ENCODE measurements at regions not wholly inside any gene's neighbourhood (a gene's known extent, or its start where the extent isn't known, plus 50 kb on each side); places are given as distances from the start of the nearest gene placed in this dataset.
"Not testable (repeated sequence)": the region's sequence is repeated elsewhere in the genome, so short reads cannot be mapped to it uniquely, and the experiment has no call there.

- DNase-seq (ENCODE audit: low spot score) = no peak
These were observed 311.2 kb downstream of the SLITRK5 start for GRCh38 chr13:87982400-87982799.

- DNase-seq (ENCODE audit: low spot score) = no peak
These were observed 315.6 kb downstream of the SLITRK5 start for GRCh38 chr13:87986639-87987250.

- DNase-seq (ENCODE audit: low spot score) = no peak
These were observed 326.9 kb downstream of the SLITRK5 start for GRCh38 chr13:87998081-87998480.

- no peak for DNase-seq (ENCODE audit: low spot score)
These were observed 328.1 kb downstream of the SLITRK5 start for GRCh38 chr13:87999240-87999700.

GRCh38 chr13:87999788-88000187, 328.6 kb downstream of the SLITRK5 start:
- DNase-seq (ENCODE audit: low spot score) = no peak

GRCh38 chr13:88000239-88000638, 329.1 kb downstream of the SLITRK5 start:
- no peak for DNase-seq (ENCODE audit: low spot score)

- DNase-seq (ENCODE audit: low spot score) = no peak
These were observed 329.6 kb downstream of the SLITRK5 start for GRCh38 chr13:88000787-88001186.

GRCh38 chr13:88005188-88005587, 334.0 kb downstream of the SLITRK5 start:
- no peak for DNase-seq (ENCODE audit: low spot score)

- no peak for DNase-seq (ENCODE audit: low spot score)
These were observed 343.4 kb downstream of the SLITRK5 start for GRCh38 chr13:88014527-88014926.

GRCh38 chr13:88022431-88023208, 351.4 kb downstream of the SLITRK5 start:
- DNase-seq (ENCODE audit: low spot score) = no peak

- DNase-seq (ENCODE audit: low spot score) = no peak
These were observed 355.1 kb downstream of the SLITRK5 start for GRCh38 chr13:88026241-88026640.

GRCh38 chr13:88031980-88032559, 360.9 kb downstream of the SLITRK5 start:
- DNase-seq (ENCODE audit: low spot score) = no peak

- not testable (repeated sequence) for DNase-seq (ENCODE audit: low spot score)
These were observed 365.0 kb downstream of the SLITRK5 start for GRCh38 chr13:88036205-88036604.

GRCh38 chr13:88042489-88042888, 371.3 kb downstream of the SLITRK5 start:
- DNase-seq (ENCODE audit: low spot score) = no peak

GRCh38 chr13:88051746-88052482, 380.7 kb downstream of the SLITRK5 start:
- DNase-seq (ENCODE audit: low spot score) = no peak

GRCh38 chr13:88063741-88064140, 392.6 kb downstream of the SLITRK5 start:
- DNase-seq (ENCODE audit: low spot score) = no peak

- no peak for DNase-seq (ENCODE audit: low spot score)
These were observed 395.7 kb downstream of the SLITRK5 start for GRCh38 chr13:88066847-88067246.

GRCh38 chr13:88068316-88068715, 397.1 kb downstream of the SLITRK5 start:
- DNase-seq (ENCODE audit: low spot score) = no peak

GRCh38 chr13:88068975-88069374, 397.8 kb downstream of the SLITRK5 start:
- no peak for DNase-seq (ENCODE audit: low spot score)

- no peak for DNase-seq (ENCODE audit: low spot score)
These were observed 400.2 kb downstream of the SLITRK5 start for GRCh38 chr13:88071371-88071770.

GRCh38 chr13:88074794-88075510, 403.8 kb downstream of the SLITRK5 start:
- no peak for DNase-seq (ENCODE audit: low spot score)

GRCh38 chr13:88085036-88085435, 413.9 kb downstream of the SLITRK5 start:
- no peak for DNase-seq (ENCODE audit: low spot score)

Measured in CD4-positive, alpha-beta T cell treated with Interleukin-15 for 4 hours (primary cell).